HG02610 (cell line): ENCODE measurements at regions not wholly inside any gene's neighbourhood (a gene's known extent, or its start where the extent isn't known, plus 50 kb on each side); places are given as distances from the start of the nearest gene placed in this dataset.

Source experiments
- ATAC-seq: cut with Tn5 transposase; IDR thresholded peaks from one replicate; pipeline ENCODE4 v1.9.1; 2021; ENCODE audit warnings: mild to moderate bottlenecking, moderate library complexity; ENCODE audit not compliant: unreplicated experiment

GRCh38 chr4:23353200-23353599 is 536.6 kb downstream of the PPARGC1A start:
- ATAC-seq: no peak

GRCh38 chr4:23348789-23349498 is 540.9 kb downstream of the PPARGC1A start:
- ATAC-seq: no peak

- ATAC-seq: no peak
These were observed 552.6 kb downstream of the PPARGC1A start for GRCh38 chr4:23337292-23337691.

- ATAC-seq: peak; percentile 87
These were observed 555.6 kb downstream of the PPARGC1A start for GRCh38 chr4:23333946-23334878.

GRCh38 chr4:23333556-23333945 is 556.3 kb downstream of the PPARGC1A start:
- peak; percentile 24 for ATAC-seq

- no peak for ATAC-seq
These were observed 557.5 kb downstream of the PPARGC1A start for GRCh38 chr4:23332313-23332712.

GRCh38 chr4:23327120-23327519 is 562.7 kb downstream of the PPARGC1A start:
- ATAC-seq: no peak

GRCh38 chr4:23324021-23324690 is 565.7 kb downstream of the PPARGC1A start:
- ATAC-seq: no peak

- ATAC-seq: no peak
These were observed 566.4 kb downstream of the PPARGC1A start for GRCh38 chr4:23323436-23323835.

- ATAC-seq: no peak
These were observed 567.1 kb downstream of the PPARGC1A start for GRCh38 chr4:23322732-23323131.

- no peak for ATAC-seq
These were observed 568.8 kb downstream of the PPARGC1A start for GRCh38 chr4:23320931-23321587.

GRCh38 chr4:23312686-23313085 is 577.2 kb downstream of the PPARGC1A start:
- no peak for ATAC-seq

- ATAC-seq: no peak
These were observed 577.9 kb downstream of the PPARGC1A start for GRCh38 chr4:23311983-23312382.

- no peak for ATAC-seq
These were observed 584.8 kb downstream of the PPARGC1A start for GRCh38 chr4:23305026-23305425.

GRCh38 chr4:23298371-23298770 is 591.5 kb downstream of the PPARGC1A start:
- ATAC-seq: no peak

- ATAC-seq: no peak
These were observed 592.5 kb downstream of the PPARGC1A start for GRCh38 chr4:23297327-23297726.

- ATAC-seq: no peak
These were observed 598.4 kb downstream of the GBA3 start for GRCh38 chr4:23291139-23291538.

GRCh38 chr4:23290656-23291055 is 597.9 kb downstream of the GBA3 start:
- no peak for ATAC-seq

- no peak for ATAC-seq
These were observed 586.7 kb downstream of the GBA3 start for GRCh38 chr4:23279377-23279986.

- ATAC-seq: no peak
These were observed 586.1 kb downstream of the GBA3 start for GRCh38 chr4:23278845-23279244.

- no peak for ATAC-seq
These were observed 583.3 kb downstream of the GBA3 start for GRCh38 chr4:23276076-23276475.
